GM12873 (cell line): ENCODE measurements at regions not wholly inside any gene's neighbourhood (a gene's known extent, or its start where the extent isn't known, plus 50 kb on each side); places are given as distances from the start of the nearest gene placed in this dataset.

Source experiments
- TF ChIP-seq, protein P1 (sequence below): IDR thresholded peaks from 2 replicates; pipeline ENCODE4 v1.5.1; 2012; ENCODE audit warnings: low read depth, mild to moderate bottlenecking, moderate library complexity, low read length, control low read depth; ENCODE audit not compliant: insufficient read depth; ENCODE audit errors: missing control alignments

DNA sequence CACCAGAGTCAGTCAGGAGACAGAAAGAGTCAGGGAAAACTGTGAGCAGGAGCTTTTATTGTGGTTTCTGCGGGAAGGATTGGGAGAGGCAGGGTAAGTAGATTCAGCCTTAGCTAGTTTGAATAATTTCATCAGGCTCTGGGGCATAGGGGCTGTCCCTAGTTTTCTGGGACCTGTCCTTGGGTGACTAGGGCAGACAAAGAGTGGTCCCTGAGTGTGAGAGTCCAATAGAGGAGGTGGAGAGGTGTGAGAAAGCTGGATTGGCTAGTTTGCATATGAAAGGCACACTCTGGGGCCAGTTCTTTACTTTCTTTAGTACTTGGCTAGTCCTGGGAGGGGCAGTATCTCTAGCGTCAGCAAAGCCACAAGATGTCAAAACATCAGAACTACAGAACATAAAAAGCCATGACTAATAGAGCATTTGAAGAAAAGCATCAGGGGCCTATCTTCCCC is 255.6 kb downstream of the HS3ST3A1 start:
- TF ChIP-seq, protein P1, sequence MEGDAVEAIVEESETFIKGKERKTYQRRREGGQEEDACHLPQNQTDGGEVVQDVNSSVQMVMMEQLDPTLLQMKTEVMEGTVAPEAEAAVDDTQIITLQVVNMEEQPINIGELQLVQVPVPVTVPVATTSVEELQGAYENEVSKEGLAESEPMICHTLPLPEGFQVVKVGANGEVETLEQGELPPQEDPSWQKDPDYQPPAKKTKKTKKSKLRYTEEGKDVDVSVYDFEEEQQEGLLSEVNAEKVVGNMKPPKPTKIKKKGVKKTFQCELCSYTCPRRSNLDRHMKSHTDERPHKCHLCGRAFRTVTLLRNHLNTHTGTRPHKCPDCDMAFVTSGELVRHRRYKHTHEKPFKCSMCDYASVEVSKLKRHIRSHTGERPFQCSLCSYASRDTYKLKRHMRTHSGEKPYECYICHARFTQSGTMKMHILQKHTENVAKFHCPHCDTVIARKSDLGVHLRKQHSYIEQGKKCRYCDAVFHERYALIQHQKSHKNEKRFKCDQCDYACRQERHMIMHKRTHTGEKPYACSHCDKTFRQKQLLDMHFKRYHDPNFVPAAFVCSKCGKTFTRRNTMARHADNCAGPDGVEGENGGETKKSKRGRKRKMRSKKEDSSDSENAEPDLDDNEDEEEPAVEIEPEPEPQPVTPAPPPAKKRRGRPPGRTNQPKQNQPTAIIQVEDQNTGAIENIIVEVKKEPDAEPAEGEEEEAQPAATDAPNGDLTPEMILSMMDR: no peak

DNA sequence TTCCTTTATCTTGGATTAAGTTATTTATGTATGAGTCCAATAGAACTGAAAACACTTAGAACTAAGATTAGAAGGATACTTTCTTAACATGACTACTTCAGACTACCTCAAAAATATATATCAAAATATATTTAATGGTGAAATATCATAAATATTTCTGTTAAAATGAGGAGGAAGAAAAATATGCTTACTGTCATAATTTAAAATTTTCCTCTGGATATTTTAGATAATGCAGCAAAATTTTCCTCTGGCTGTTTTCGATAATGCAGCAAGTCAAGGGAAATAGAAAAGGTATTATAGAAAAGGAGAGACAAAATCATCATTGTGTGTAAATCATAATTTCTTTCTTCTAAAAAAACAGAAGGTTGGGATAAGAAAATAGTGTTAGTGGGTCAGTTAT is 263.3 kb downstream of the HS3ST3A1 start:
- TF ChIP-seq, protein P1: no peak

DNA sequence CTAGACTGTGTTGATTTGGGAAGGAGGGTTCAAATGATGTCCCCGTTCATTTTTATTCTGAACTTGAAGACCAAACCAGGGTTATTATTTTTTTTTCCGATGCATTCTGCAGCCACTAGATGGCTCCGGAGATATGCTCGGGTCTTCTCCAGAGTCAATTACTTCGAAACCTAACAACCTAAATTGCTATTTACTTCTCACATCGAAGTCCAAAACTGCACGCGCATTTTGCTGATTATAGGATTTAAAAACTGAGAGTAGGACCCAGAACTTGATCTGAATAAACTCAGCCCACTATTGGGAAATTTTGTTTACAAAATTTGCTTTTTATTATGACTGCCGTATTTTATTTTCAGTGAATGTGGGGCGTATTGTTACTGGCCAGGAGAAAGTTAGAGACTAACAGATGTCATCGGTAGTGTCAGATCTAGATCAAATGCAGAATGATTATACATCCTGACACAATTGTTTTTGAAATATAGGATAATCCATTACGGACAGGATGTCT is 263.8 kb downstream of the HS3ST3A1 start:
- TF ChIP-seq, protein P1: peak; percentile 64

DNA sequence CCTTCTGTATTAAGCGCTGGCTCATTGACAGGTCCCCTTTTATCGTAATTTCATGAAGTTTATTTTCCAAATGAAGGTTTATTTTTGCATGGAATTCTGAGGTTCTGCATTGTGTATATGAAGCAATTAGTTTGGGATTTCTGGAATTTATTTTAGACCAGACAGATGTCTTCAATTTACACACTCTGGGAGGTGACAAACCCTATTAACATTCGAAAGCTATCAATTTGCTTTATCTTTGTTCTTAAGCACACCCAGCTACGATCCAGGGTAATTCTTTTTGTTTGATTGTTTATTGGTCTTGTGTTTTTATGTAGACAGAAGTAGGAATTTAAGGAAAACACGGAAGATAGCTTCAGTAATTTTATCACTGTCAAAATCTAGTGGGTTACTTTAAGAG is 264.6 kb downstream of the HS3ST3A1 start:
- TF ChIP-seq, protein P1: no peak

DNA sequence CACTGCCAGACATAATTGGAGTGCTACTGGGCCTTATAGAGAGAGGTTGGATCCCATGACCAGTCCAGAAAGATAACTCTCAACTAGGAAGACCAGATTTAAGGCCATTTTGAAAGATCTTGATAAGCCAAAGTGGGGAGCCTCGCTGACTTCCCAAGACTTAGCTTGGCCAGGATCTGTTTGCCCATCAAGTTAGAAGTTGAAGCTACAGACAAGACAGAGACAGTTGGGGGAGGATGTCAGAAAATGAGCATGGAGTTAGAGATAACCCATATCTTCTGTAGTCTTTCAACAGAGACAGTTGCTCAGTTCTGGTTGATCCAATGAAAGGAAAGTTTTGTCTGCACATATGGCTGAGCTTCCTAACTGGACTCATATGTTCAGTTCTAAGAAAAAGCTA is 267.4 kb downstream of the HS3ST3A1 start:
- TF ChIP-seq, protein P1: no peak

DNA sequence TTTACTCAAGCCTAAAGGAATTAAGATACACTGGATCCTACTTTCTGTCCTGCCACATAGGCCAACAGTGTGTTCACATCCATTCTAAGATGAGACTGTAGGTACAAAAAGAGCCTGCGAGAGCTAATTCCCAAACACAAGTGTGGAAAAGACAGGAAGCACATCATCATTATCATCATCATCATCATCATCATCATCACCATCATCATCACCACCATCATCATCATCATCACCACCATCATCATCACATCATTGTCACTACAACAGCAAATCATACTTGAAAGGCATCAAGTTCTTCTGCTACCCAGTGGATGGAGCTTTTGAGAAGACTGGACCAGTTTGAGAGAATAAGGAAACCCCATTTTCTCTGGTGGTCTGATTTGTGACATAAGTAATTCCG is 268.1 kb downstream of the HS3ST3A1 start:
- TF ChIP-seq, protein P1: no peak

DNA sequence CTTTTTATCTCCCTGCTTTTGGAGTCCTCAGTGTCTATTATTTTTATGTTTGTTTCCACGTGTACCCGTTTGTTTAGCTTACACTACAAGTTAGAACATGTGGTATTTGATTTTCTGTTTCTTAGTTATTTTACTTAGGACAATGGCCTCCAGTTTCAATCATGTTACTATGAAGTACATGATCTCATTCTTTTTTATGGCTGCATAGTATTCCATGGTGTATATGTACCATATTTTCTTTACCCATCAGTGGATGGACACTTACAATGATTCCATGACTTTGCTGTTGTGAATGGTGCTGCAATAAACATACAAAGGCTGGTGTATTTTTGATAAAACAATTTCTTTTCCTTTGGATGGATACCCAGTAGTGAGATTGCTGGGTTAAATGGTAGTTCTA is 269.5 kb downstream of the HS3ST3A1 start:
- TF ChIP-seq, protein P1: no peak
